ENCODE measurements at regions not wholly inside any gene's neighbourhood (a gene's known extent, or its start where the extent isn't known, plus 50 kb on each side); places are given as distances from the start of the nearest gene placed in this dataset.
"Not testable (repeated sequence)": the region's sequence is repeated elsewhere in the genome, so short reads cannot be mapped to it uniquely, and the experiment has no call there.

GRCh38 chr5:20759459-20759858, 771.5 kb upstream of the CDH18 start:
- not testable (repeated sequence) for DNase-seq

GRCh38 chr5:20752179-20752578, 764.2 kb upstream of the CDH18 start:
- not testable (repeated sequence) for DNase-seq

- DNase-seq, result not testable (repeated sequence)
Measured at GRCh38 chr5:20735715-20736114, 747.7 kb upstream of the CDH18 start.

- peak; percentile 2 for DNase-seq
Measured at GRCh38 chr5:20732223-20732622, 744.2 kb upstream of the CDH18 start.

- not testable (repeated sequence) for DNase-seq
Measured at GRCh38 chr5:20721286-20721685, 733.3 kb upstream of the CDH18 start.

GRCh38 chr5:20711520-20712155, 723.6 kb upstream of the CDH18 start:
- DNase-seq, result not testable (repeated sequence)

GRCh38 chr5:20707634-20708033, 719.6 kb upstream of the CDH18 start:
- not testable (repeated sequence) for DNase-seq

- DNase-seq, result no peak
Measured at GRCh38 chr5:20694121-20694520, 706.1 kb upstream of the CDH18 start.

- no peak for DNase-seq
Measured at GRCh38 chr5:20692913-20693312, 704.9 kb upstream of the CDH18 start.

GRCh38 chr5:20683241-20683940, 695.4 kb upstream of the CDH18 start:
- no peak for DNase-seq

GRCh38 chr5:20680718-20681302, 692.8 kb upstream of the CDH18 start:
- no peak for DNase-seq

- no peak for DNase-seq
Measured at GRCh38 chr5:20678814-20679298, 690.9 kb upstream of the CDH18 start.

GRCh38 chr5:20678386-20678785, 690.4 kb upstream of the CDH18 start:
- DNase-seq, result no peak

- DNase-seq, result no peak
Measured at GRCh38 chr5:20660588-20660987, 672.6 kb upstream of the CDH18 start.

- DNase-seq, result no peak
Measured at GRCh38 chr5:20656262-20656661, 668.3 kb upstream of the CDH18 start.

- DNase-seq, result no peak
Measured at GRCh38 chr5:20655211-20655610, 667.2 kb upstream of the CDH18 start.

- DNase-seq, result no peak
Measured at GRCh38 chr5:20654746-20655145, 666.7 kb upstream of the CDH18 start.

GRCh38 chr5:20654033-20654432, 666.0 kb upstream of the CDH18 start:
- DNase-seq, result no peak

- no peak for DNase-seq
Measured at GRCh38 chr5:20649966-20650365, 662.0 kb upstream of the CDH18 start.

GRCh38 chr5:20648981-20649380, 661.0 kb upstream of the CDH18 start:
- DNase-seq, result no peak

GRCh38 chr5:20636686-20637085, 648.7 kb upstream of the CDH18 start:
- no peak for DNase-seq

- no peak for DNase-seq
Measured at GRCh38 chr5:20619591-20619990, 631.6 kb upstream of the CDH18 start.

- DNase-seq, result no peak
Measured at GRCh38 chr5:20618340-20618739, 630.3 kb upstream of the CDH18 start.

GRCh38 chr5:20617841-20618240, 629.8 kb upstream of the CDH18 start:
- DNase-seq, result no peak
